ENCODE measurements at regions not wholly inside any gene's neighbourhood (a gene's known extent, or its start where the extent isn't known, plus 50 kb on each side); places are given as distances from the start of the nearest gene placed in this dataset.

GRCh38 chr2:15714609-15715008 is 122.9 kb downstream of the DDX1 start:
- no peak for TF ChIP-seq POLR2A (IDR thresholded peaks at IDR 0.05)
- TF ChIP-seq CTCF (IDR thresholded peaks at IDR 0.05 in 4 of 5, conservative IDR thresholded peaks at IDR 0.05 in 1 of 5) = no peak
